H1 (cell line): ENCODE measurements at regions not wholly inside any gene's neighbourhood (a gene's known extent, or its start where the extent isn't known, plus 50 kb on each side); places are given as distances from the start of the nearest gene placed in this dataset.

Experiments
- CTCF ChIA-PET: fragments of 300-600 bp; sonication (Branson Sonifier 250); formaldehyde crosslinking; loops from one replicate; lab custom pipeline; 2021; ENCODE audit not compliant: partially characterized antibody; lab: Charles Lee
- POLR2A ChIA-PET: fragments of 300-600 bp; sonication (Branson Sonifier 250); formaldehyde crosslinking; loops from one replicate; lab custom pipeline; 2021; ENCODE audit warnings: inconsistent platforms; ENCODE audit not compliant: partially characterized antibody; lab: Charles Lee
- DNase-seq, 2 experiments: peaks; one replicate each; pipeline versions ENCODE4 v3.0.0 to v3.0.0-alpha.2; 2010 to 2022; ENCODE audit warnings: low spot score in 2 of 2, low read depth in 1 of 2, mixed read lengths in 1 of 2
- FAIRE-seq: peaks from 2 replicates; lab custom pipeline; 2011; peaks lifted over from hg19 to GRCh38; lab: Jason Lieb, UNC
- H2AFZ ChIP-seq: 2 replicates; pipeline ENCODE4 v1.8.1; 2012; ENCODE audit warnings: low read length, inconsistent platforms
- H2AK5ac ChIP-seq: 2 replicates; pipeline ENCODE4 v1.6.1; 2013; ENCODE audit warnings: low read depth, low read length
- H2BK120ac ChIP-seq: replicated peaks from 2 replicates; pipeline ENCODE3; 2013; ENCODE audit warnings: low read depth, low read length, inconsistent platforms
- H2BK12ac ChIP-seq: 2 replicates; pipeline ENCODE4 v1.6.1; 2013; ENCODE audit warnings: low read depth, low read length
- H2BK15ac ChIP-seq: 2 replicates; pipeline ENCODE4 v1.6.1; 2013; ENCODE audit warnings: low read length
- H2BK20ac ChIP-seq: 2 replicates; pipeline ENCODE4 v1.6.1; 2013; ENCODE audit warnings: low read length
- H2BK5ac ChIP-seq: 2 replicates; pipeline ENCODE4 v1.6.1; 2013; ENCODE audit warnings: low read depth, low read length
- H3K14ac ChIP-seq: 2 replicates; pipeline ENCODE4 v1.6.1; 2013; ENCODE audit warnings: inconsistent platforms; ENCODE audit not compliant: insufficient read length
- H3K18ac ChIP-seq: 2 replicates; pipeline ENCODE4 v1.6.1; 2013; ENCODE audit warnings: low read length; ENCODE audit errors: extremely low read depth
- H3K23ac ChIP-seq: 2 replicates; pipeline ENCODE4 v1.6.1; 2013; ENCODE audit warnings: inconsistent platforms; ENCODE audit not compliant: insufficient read length
- H3K23me2 ChIP-seq: 2 replicates; pipeline ENCODE4 v1.6.1; 2013; ENCODE audit warnings: low read depth, low read length
- H3K27ac ChIP-seq: 2 replicates; pipeline ENCODE4 v1.6.1; 2011; ENCODE audit warnings: low read depth, low read length, inconsistent platforms
- H3K27me3 ChIP-seq, 4 experiments: replicated peaks in 1 of 4; 1 replicate in 1 of 4; 2 replicates in 3 of 4; pipeline versions ENCODE4 v1.6.1 to v1.8.1; 2011 to 2013; ENCODE audit warnings: low read length in 3 of 4, mild to moderate bottlenecking in 3 of 4, inconsistent platforms in 2 of 4, mixed read lengths in 2 of 4, moderate library complexity in 1 of 4; ENCODE audit not compliant: control insufficient read depth in 3 of 4, insufficient read depth in 3 of 4; ENCODE audit errors: extremely low read depth in 1 of 4
- H3K36me3 ChIP-seq, 4 experiments: 2 replicates each; pipeline versions ENCODE4 v1.6.1 to v1.8.1; 2011 to 2013; ENCODE audit warnings: mild to moderate bottlenecking in 4 of 4, low read length in 3 of 4, moderate library complexity in 2 of 4, control low read depth in 1 of 4, inconsistent platforms in 1 of 4; ENCODE audit not compliant: insufficient read depth in 4 of 4, control insufficient read depth in 2 of 4
- H3K4ac ChIP-seq: replicated peaks from 2 replicates; pipeline ENCODE3; 2013; ENCODE audit warnings: low read length, low read depth, mixed read lengths, inconsistent platforms; ENCODE audit not compliant: insufficient read length
- H3K4me1 ChIP-seq, 4 experiments: replicated peaks in 1 of 4; 1 replicate in 1 of 4; 2 replicates in 3 of 4; pipeline versions ENCODE4 v1.6.1 to v1.8.1; 2011 to 2013; ENCODE audit warnings: low read length in 3 of 4, inconsistent platforms in 2 of 4, mixed read lengths in 1 of 4; ENCODE audit not compliant: insufficient read depth in 4 of 4, control insufficient read depth in 3 of 4
- H3K4me2 ChIP-seq, 2 experiments: 2 replicates each; pipeline versions ENCODE4 v1.6.1 to v1.8.1; 2011 to 2013; ENCODE audit warnings: low read depth in 2 of 2, low read length in 2 of 2, control low read depth in 1 of 2, inconsistent platforms in 1 of 2, mild to moderate bottlenecking in 1 of 2; ENCODE audit not compliant: insufficient read depth in 1 of 2
- H3K4me3 ChIP-seq, 4 experiments: fragments of 200-600, 300-600 bp in 1 of 4; sonication (generic), shearing (Covaris generic), sonication (Bioruptor Twin) in 1 of 4; 2 replicates each; pipeline versions ENCODE4 v1.5.1 to v1.8.1; 2011 to 2016; ENCODE audit warnings: low read length in 4 of 4, low read depth in 3 of 4, control low read depth in 2 of 4, inconsistent platforms in 2 of 4, mild to moderate bottlenecking in 2 of 4, mixed read lengths in 1 of 4, moderate library complexity in 1 of 4; ENCODE audit not compliant: insufficient read depth in 2 of 4; ENCODE audit errors: extremely low read depth in 1 of 4
- H3K56ac ChIP-seq: replicated peaks from 2 replicates; pipeline ENCODE3; 2013; ENCODE audit warnings: low read depth, mild to moderate bottlenecking, mixed read lengths, low read length, inconsistent platforms; ENCODE audit not compliant: insufficient read length
- H3K79me1 ChIP-seq: 2 replicates; pipeline ENCODE4 v1.6.1; 2013; ENCODE audit warnings: low read depth, low read length, control low read depth
- H3K79me2 ChIP-seq, 2 experiments: 2 replicates each; pipeline versions ENCODE4 v1.6.1 to v1.8.1; 2012 to 2013; ENCODE audit warnings: low read length in 2 of 2, mild to moderate bottlenecking in 2 of 2, inconsistent platforms in 1 of 2; ENCODE audit not compliant: insufficient read depth in 2 of 2, control insufficient read depth in 1 of 2
- H3K9ac ChIP-seq, 4 experiments: replicated peaks in 1 of 4; 1 replicate in 1 of 4; 2 replicates in 3 of 4; pipeline versions ENCODE4 v1.6.1 to v1.8.1; 2011 to 2013; ENCODE audit warnings: low read depth in 3 of 4, low read length in 3 of 4, control low read depth in 2 of 4, mild to moderate bottlenecking in 2 of 4, moderate library complexity in 2 of 4, inconsistent platforms in 1 of 4; ENCODE audit errors: extremely low read depth in 1 of 4
- H3K9me3 ChIP-seq, 2 experiments: 2 replicates each; pipeline versions ENCODE4 v1.6.1 to v1.8.1; 2012 to 2013; ENCODE audit warnings: mild to moderate bottlenecking in 2 of 2, moderate library complexity in 2 of 2, control low read depth in 1 of 2, inconsistent platforms in 1 of 2, low read depth in 1 of 2, low read length in 1 of 2, mixed read lengths in 1 of 2; ENCODE audit not compliant: insufficient read depth in 2 of 2
- H4K20me1 ChIP-seq, 2 experiments: replicated peaks in 1 of 2; 2 replicates each; pipeline versions ENCODE3 to v1.8.1; 2011 to 2013; ENCODE audit warnings: inconsistent platforms in 2 of 2, low read length in 2 of 2, mild to moderate bottlenecking in 1 of 2; ENCODE audit not compliant: insufficient read depth in 2 of 2, control insufficient read depth in 1 of 2
- H4K5ac ChIP-seq: 2 replicates; pipeline ENCODE4 v1.6.1; 2013; ENCODE audit warnings: low read length, low read depth, mixed read lengths, inconsistent platforms; ENCODE audit not compliant: insufficient read length
- H4K8ac ChIP-seq: 2 replicates; pipeline ENCODE4 v1.8.0; 2013; ENCODE audit warnings: mild to moderate bottlenecking, moderate library complexity, low read length, inconsistent platforms; ENCODE audit not compliant: insufficient read depth; ENCODE audit errors: extremely low read depth
- H4K91ac ChIP-seq: replicated peaks from 2 replicates; pipeline ENCODE3; 2013; ENCODE audit warnings: low read length, mixed read lengths, inconsistent platforms; ENCODE audit not compliant: insufficient read length
- CHD2 ChIP-seq: IDR thresholded peaks from 2 replicates; pipeline ENCODE4 v1.6.1; 2012; ENCODE audit warnings: low read length, improper control_type of control experiment
- CTCF ChIP-seq, 3 experiments: IDR thresholded peaks; 1 replicate in 2 of 3; 2 replicates in 1 of 3; pipeline versions ENCODE4 v1.5.1 to v1.6.1; 2011; ENCODE audit warnings: low read length in 3 of 3, mild to moderate bottlenecking in 3 of 3, inconsistent platforms in 2 of 3, low read depth in 1 of 3, moderate library complexity in 1 of 3; ENCODE audit not compliant: insufficient read depth in 1 of 3; ENCODE audit errors: control extremely low read depth in 1 of 3
- EGR1 ChIP-seq: IDR thresholded peaks from 2 replicates; pipeline ENCODE4 v1.6.1; 2011; ENCODE audit warnings: low read depth, low read length, borderline replicate concordance
- EZH2 ChIP-seq: fragments of 200-600 bp; sonication (generic); IDR thresholded peaks from 2 replicates; pipeline ENCODE4 v1.7.1; 2012; ENCODE audit warnings: low read depth, mild to moderate bottlenecking, moderate library complexity, low read length, inconsistent platforms; ENCODE audit not compliant: severe bottlenecking
- KDM5A ChIP-seq: fragments of 200-600 bp; IDR thresholded peaks from 2 replicates; pipeline ENCODE4 v1.7.1; 2012; ENCODE audit warnings: mild to moderate bottlenecking, low read length, inconsistent platforms, mixed read lengths
- POLR2AphosphoS5 ChIP-seq: IDR thresholded peaks from 2 replicates; pipeline ENCODE4 v1.6.1; 2011; ENCODE audit warnings: low read depth, low read length
- SIRT6 ChIP-seq: IDR thresholded peaks from one replicate; pipeline ENCODE4 v1.7.1; 2012; ENCODE audit warnings: low read length, inconsistent platforms
- SIX5 ChIP-seq: IDR thresholded peaks from 2 replicates; pipeline ENCODE4 v1.6.1; 2011; ENCODE audit warnings: mild to moderate bottlenecking, low read depth, low read length
- SP4 ChIP-seq: IDR thresholded peaks from 2 replicates; pipeline ENCODE4 v1.6.1; 2012; ENCODE audit warnings: low read length, inconsistent platforms
- WGBS, 2 experiments: shearing (Covaris generic) in 1 of 2; methylation state at CpG; one replicate each; pipeline versions ENCODE4 v1.1.6 to v1.1.7; 2013 to 2015; ENCODE audit warnings: low lambda C conversion rate in 2 of 2, mixed read lengths in 2 of 2, inconsistent platforms in 1 of 2, low coverage in 1 of 2, missing lambda C conversion rate in 1 of 2; ENCODE audit not compliant: insufficient replicate concordance in 2 of 2, insufficient coverage in 1 of 2, insufficient read length in 1 of 2; ENCODE audit errors: extremely low coverage in 1 of 2, missing lambda C conversion rate in 1 of 2; 5-methylcytosine and 5-hydroxymethylcytosine counted together
- TF ChIP-seq, protein P1 (sequence below): IDR thresholded peaks from 2 replicates; pipeline ENCODE4 v1.6.1; 2012; ENCODE audit warnings: low read length, inconsistent platforms
- TF ChIP-seq, protein P2 (sequence below): IDR thresholded peaks from 2 replicates; pipeline ENCODE4 v1.6.1; 2011; ENCODE audit warnings: low read depth, mild to moderate bottlenecking, low read length; ENCODE audit not compliant: insufficient read depth

GRCh38 chrX:40316502-40316901 is 218.7 kb upstream of the BCOR start:
- Histone ChIP-seq H2BK15ac (no peak overlapping the region), H3K27me3 (no peaks in the 10 kb centered on the region), H2AFZ (no peak overlapping the region), H3K79me2 (no peaks in the 10 kb centered on the region), H4K20me1 (no peaks in the 10 kb centered on the region), H2BK120ac (no peak overlapping the region), H3K18ac (no peak overlapping the region), H2AK5ac (no peak overlapping the region), H3K9me3 (no peaks in the 10 kb centered on the region), H3K36me3 (no peaks in the 10 kb centered on the region), H3K4me2 (no peak overlapping the region), H3K79me1 (no peaks in the 10 kb centered on the region), H3K4me1 (no peaks in the 10 kb centered on the region), H3K56ac (no peak overlapping the region), H4K8ac (no peak overlapping the region), H3K14ac (no peak overlapping the region), H3K4ac (no peak overlapping the region), H4K5ac (no peak overlapping the region), H3K27ac (no peak overlapping the region), H2BK5ac (no peak overlapping the region), H3K23ac (no peak overlapping the region), H3K4me3 (no peak overlapping the region), H3K23me2 (no peaks in the 10 kb centered on the region), H3K9ac (no peak overlapping the region), H2BK20ac (no peak overlapping the region), H2BK12ac (no peak overlapping the region), H4K91ac (no peak overlapping the region)
- no peak for FAIRE-seq
- DNase-seq: no peak
- whole genome bisulfite sequencing, 2 experiments: 94% methylated on average over 5 of the region's 5 CpGs; no CpG with 5 or more reads in 1 of the 2 experiments
- ChIA-PET CTCF (interaction anchor here (1.4 kb wide), 1 partner anchor 18 kb away, joined by 3 read pairs; no protein-coding TSS in a partner anchor), POLR2A (no interaction called here)
- TF ChIP-seq POLR2AphosphoS5 (no peak), KDM5A (no peak), CHD2 (no peak), EGR1 (no peak), SIX5 (no peak), SIRT6 (no peak), SP4 (no peak), CTCF (IDR thresholded peaks at IDR 0.05; ENCODE audit: control extremely low read depth in 1 of 3, insufficient read depth in 1 of 3, low read depth in 1 of 3, low read length in 3 of 3) (no peak), EZH2 (no peak)
- TF ChIP-seq, protein P1, sequence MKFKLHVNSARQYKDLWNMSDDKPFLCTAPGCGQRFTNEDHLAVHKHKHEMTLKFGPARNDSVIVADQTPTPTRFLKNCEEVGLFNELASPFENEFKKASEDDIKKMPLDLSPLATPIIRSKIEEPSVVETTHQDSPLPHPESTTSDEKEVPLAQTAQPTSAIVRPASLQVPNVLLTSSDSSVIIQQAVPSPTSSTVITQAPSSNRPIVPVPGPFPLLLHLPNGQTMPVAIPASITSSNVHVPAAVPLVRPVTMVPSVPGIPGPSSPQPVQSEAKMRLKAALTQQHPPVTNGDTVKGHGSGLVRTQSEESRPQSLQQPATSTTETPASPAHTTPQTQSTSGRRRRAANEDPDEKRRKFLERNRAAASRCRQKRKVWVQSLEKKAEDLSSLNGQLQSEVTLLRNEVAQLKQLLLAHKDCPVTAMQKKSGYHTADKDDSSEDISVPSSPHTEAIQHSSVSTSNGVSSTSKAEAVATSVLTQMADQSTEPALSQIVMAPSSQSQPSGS: no peak
- TF ChIP-seq, protein P2, sequence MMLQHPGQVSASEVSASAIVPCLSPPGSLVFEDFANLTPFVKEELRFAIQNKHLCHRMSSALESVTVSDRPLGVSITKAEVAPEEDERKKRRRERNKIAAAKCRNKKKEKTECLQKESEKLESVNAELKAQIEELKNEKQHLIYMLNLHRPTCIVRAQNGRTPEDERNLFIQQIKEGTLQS: no peak
